Brain microvascular endothelial cell (primary cell): ENCODE measurements at regions not wholly inside any gene's neighbourhood (a gene's known extent, or its start where the extent isn't known, plus 50 kb on each side); places are given as distances from the start of the nearest gene placed in this dataset.
"Not testable (repeated sequence)": the region's sequence is repeated elsewhere in the genome, so short reads cannot be mapped to it uniquely, and the experiment has no call there.

Source experiments
- DNase-seq: peaks from one replicate; pipeline ENCODE4 v3.0.0-alpha.2; 2020
- H3K27ac ChIP-seq: fragments of 250-450 bp; sonication (Bioruptor Pico); 2 replicates; pipeline ENCODE4 v1.5.1; 2020; ENCODE audit warnings: mild to moderate bottlenecking, moderate library complexity
- H3K27me3 ChIP-seq: fragments of 250-450 bp; sonication (Bioruptor Pico); replicated peaks from 2 replicates; pipeline ENCODE4 v1.5.1; 2020; ENCODE audit warnings: mild to moderate bottlenecking
- H3K36me3 ChIP-seq: fragments of 250-450 bp; sonication (Bioruptor Pico); replicated peaks from 2 replicates; pipeline ENCODE4 v1.5.1; 2020; ENCODE audit warnings: mild to moderate bottlenecking
- H3K4me3 ChIP-seq: 2 replicates; pipeline ENCODE4 v1.5.1; 2011; ENCODE audit warnings: low read depth, mild to moderate bottlenecking, control low read depth, low read length, moderate library complexity
- in situ Hi-C: cut with HindIII; loops from 2 replicates; pipeline ENCODE4 v1.10.0; 2017; ENCODE audit warnings: low sequenced_read_pairs, low pct_ligation_motif_present
- TF ChIP-seq, protein P1 (sequence below): IDR thresholded peaks from 2 replicates; pipeline ENCODE4 v1.5.1; 2011; ENCODE audit warnings: low read depth, mild to moderate bottlenecking, moderate library complexity, low read length, control low read depth, inconsistent platforms; ENCODE audit errors: missing control alignments

DNA sequence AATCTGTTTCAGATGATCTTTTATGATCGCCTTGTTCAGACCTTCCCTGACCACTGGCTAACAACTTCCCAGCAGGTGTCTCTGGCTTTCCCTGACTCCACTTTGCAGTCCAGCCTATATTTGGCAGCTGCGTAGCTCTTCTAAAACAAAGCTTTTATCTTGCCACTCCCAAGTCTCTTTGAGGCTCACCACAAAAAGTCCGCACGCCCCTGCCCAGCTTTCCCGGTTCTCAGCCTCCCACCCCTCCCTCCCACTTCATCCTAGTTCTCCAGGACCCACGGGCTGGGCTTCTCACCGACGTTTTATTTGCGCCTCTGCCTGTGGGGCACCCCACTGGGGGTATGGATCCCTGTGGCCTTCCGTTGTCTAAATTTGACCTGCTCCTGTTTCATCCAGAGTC lies 58.9 kb upstream of the USP6NL start:
- Histone ChIP-seq H3K36me3 (no peaks in the 10 kb centered on the region), H3K27me3 (no peaks in the 10 kb centered on the region), H3K27ac (no peak overlapping the region), H3K4me3 (no peak overlapping the region)
- in situ Hi-C loops: no loop called here
- TF ChIP-seq, protein P1, sequence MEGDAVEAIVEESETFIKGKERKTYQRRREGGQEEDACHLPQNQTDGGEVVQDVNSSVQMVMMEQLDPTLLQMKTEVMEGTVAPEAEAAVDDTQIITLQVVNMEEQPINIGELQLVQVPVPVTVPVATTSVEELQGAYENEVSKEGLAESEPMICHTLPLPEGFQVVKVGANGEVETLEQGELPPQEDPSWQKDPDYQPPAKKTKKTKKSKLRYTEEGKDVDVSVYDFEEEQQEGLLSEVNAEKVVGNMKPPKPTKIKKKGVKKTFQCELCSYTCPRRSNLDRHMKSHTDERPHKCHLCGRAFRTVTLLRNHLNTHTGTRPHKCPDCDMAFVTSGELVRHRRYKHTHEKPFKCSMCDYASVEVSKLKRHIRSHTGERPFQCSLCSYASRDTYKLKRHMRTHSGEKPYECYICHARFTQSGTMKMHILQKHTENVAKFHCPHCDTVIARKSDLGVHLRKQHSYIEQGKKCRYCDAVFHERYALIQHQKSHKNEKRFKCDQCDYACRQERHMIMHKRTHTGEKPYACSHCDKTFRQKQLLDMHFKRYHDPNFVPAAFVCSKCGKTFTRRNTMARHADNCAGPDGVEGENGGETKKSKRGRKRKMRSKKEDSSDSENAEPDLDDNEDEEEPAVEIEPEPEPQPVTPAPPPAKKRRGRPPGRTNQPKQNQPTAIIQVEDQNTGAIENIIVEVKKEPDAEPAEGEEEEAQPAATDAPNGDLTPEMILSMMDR: no peak
- DNase-seq: no peak

DNA sequence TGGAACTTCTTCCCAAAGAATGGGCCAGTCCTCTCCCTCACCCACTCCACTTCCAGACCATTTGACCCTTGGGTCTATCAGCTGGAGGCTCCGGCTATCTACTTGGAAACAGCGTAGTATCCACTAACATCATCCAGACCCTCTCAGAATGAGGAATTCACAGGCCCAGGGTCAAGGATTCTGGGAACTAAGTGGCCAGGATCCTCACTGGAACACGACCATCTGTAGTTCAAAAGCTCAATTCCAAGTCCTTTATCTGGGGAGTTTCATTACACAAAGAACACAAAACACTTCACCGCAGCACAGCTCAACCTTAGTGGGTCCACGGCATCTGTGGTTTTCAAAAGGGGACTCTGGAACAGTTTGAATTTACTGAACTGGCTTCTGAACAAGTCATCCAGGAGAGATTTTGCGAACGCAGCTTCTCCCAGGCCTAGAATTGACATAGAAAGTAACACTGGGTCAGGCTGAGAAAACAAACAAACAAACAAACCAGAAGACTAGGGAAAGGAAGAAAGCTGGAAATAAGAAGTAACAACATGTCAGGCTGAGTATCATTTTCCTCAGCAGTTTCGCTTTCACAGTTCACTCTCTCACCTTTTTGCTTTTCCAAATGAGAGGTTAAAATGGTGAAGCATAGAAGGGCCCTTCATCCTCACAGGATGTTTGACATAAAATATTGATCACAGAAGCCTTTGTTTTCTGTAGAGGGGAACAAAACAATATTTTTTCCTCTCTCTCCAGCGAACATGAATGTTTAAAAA lies 57.6 kb upstream of the USP6NL start:
- TF ChIP-seq, protein P1: no peak
- no peak overlapping the region for H3K27ac ChIP-seq
- in situ Hi-C loops: no loop called here
- no peak for DNase-seq
- no peak overlapping the region for H3K4me3 ChIP-seq
- H3K27me3 ChIP-seq: no peaks in the 10 kb centered on the region
- H3K36me3 ChIP-seq: no peaks in the 10 kb centered on the region

DNA sequence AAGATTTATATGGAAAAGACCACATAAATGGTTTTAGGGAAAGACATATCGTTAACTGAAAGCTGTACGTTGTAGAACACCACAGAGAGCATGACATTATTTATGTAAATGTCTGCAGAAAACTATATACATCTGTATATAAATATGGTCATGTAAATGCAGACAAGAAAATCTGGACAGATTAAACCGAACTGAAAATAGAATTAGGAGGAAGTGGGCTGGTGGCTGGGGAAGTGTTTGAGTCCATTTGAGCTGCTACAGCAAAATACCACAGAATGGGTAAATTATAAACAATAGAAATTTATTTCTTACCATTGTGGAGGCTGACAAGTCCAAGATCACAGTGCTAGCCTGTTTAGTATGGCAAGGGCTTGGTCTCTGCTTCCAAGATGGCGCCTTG lies 56.3 kb upstream of the USP6NL start:
- Histone ChIP-seq H3K36me3 (no peaks in the 10 kb centered on the region), H3K4me3 (no peak overlapping the region), H3K27me3 (no peaks in the 10 kb centered on the region), H3K27ac (no peak overlapping the region)
- TF ChIP-seq, protein P1: no peak
- in situ Hi-C loops: no loop called here
- DNase-seq: no peak

DNA sequence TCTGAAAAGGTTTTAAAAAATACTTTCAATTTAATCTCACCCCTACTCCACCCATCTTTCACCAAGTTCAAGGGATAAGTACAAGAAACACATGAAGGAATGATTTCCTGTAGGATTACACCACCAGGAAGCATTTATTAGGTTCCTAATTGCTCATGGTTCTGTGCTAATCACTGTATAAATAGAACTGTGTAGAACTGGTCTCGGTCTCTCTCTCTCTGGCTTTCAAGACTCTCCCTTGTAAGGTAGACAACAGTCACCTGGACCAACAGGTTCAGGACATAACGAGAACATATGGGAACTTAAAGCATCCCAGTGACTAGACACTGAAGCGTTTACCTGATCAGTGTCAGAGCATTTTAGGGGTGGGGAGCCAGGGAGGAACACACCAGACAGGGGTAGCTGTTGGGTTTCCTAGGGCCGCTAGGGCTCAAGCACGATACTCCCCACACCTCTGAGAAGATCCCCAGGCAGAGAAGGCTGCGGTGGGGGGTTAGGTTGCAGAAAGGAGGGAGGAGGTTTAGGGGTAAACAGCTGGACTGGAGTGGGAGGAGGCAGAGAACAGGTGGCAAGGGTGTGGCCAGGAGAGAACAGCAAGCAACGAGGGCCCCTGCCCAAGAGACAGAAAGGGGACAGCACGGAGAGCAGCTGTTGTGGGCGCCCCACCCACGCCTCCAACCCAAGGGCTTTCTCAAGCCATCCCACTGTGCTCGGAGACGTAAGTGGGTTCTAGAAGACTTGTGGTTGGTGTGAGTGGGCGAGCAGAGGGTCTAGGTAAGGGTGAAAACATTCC lies 52.5 kb upstream of the USP6NL start:
- in situ Hi-C loops: no loop called here
- Histone ChIP-seq H3K36me3 (no peaks in the 10 kb centered on the region), H3K27me3 (no peaks in the 10 kb centered on the region), H3K27ac (no peak overlapping the region), H3K4me3 (no peak overlapping the region)
- TF ChIP-seq, protein P1: no peak
- DNase-seq: no peak

DNA sequence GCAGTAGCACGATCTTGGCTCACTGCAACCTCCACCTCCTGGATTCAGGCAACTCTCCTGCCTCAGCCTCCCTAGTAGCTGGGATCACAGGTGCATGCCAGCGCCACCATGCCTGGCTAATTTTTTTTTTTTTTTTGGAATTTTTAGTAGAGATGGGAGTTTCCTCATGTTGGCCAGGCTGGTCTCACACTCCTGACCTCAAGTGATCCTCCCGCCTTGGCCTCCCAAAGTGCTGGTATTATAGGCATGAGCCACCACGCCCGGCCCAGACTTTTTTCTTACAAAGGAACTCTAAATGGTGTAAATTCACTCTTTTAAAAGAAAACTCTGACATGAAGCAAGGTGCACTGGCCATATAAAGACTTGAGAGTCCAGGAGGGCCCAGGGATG lies 51.7 kb upstream of the USP6NL start:
- H3K27me3 ChIP-seq, H3K27ac ChIP-seq, DNase-seq, H3K4me3 ChIP-seq, in situ Hi-C loops, H3K36me3 ChIP-seq: not testable (repeated sequence)

DNA sequence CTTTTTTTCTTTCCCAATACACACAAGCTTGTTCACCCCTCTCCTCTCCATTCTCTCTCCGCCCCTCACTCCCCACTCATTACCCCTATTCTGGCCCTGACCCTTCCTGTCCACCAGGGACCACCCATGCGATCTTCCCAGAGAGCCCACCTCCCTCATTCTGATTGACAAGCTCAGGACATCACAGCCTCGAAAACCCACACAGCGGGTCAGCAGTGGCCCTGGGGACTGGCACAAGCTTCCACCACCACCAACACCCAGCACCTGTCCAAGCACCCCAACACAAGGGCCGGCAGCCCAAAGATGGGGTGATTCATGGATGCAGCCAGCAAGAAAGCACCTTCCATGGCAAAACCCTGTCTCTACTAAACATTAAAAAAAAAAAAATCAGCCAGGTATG lies 50.0 kb upstream of the USP6NL start:
- TF ChIP-seq, protein P1: no peak
- Histone ChIP-seq H3K27ac (no peak overlapping the region), H3K36me3 (no peaks in the 10 kb centered on the region), H3K27me3 (no peaks in the 10 kb centered on the region), H3K4me3 (no peak overlapping the region)
- DNase-seq: no peak
- in situ Hi-C loops: no loop called here
